Activated naive CD4-positive, alpha-beta T cell treated with Interleukin-2 at 50 U/mL for 16 hours (primary cell): ENCODE measurements at regions not wholly inside any gene's neighbourhood (a gene's known extent, or its start where the extent isn't known, plus 50 kb on each side); places are given as distances from the start of the nearest gene placed in this dataset.
"Not testable (repeated sequence)": the region's sequence is repeated elsewhere in the genome, so short reads cannot be mapped to it uniquely, and the experiment has no call there.

Experiments
- DNase-seq: peaks from one replicate; pipeline ENCODE4 v3.0.0-alpha.2; 2020

DNA sequence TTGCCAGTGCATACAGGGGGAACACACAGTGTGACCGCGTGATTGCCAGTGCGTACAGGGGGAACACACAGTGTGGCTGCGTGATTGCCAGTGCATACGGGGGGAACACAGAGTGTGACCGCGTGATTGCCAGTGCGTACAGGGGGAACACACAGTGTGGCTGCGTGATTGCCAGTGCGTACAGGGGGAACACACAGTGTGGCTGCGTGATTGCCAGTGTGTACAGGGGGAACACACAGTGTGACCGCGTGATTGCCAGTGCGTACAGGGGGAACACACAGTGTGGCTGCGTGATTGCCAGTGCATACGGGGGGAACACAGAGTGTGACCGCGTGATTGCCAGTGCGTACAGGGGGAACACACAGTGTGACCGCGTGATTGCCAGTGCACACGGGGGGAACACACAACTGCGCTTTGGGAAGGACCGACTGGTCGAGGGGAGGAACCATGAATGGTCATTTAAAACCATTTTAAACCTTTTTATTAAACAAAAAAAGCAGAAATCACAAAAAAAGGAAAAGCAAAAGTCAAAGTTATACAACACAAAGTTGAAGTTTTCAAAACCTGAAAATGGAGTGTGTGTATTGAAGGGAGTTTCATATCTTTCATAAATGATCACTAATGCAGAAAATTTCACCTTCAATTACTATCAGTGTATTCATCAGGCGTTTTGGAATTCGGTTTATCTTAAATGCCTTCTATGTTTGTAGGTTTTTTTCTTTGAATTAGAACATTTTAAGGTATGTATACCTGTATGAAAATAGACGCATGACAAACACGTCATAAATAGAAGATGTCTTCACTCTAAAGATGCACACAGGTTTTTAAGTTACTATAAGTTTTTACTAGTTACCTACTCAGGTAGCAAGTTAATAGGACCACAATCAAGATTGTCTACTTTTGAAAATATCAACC lies 141.0 kb downstream of the RTP5 start:
- not testable (repeated sequence) for DNase-seq

GRCh38 chr2:242011167-242011513 lies 141.6 kb downstream of the RTP5 start:
- peak; percentile 29 for DNase-seq

DNA sequence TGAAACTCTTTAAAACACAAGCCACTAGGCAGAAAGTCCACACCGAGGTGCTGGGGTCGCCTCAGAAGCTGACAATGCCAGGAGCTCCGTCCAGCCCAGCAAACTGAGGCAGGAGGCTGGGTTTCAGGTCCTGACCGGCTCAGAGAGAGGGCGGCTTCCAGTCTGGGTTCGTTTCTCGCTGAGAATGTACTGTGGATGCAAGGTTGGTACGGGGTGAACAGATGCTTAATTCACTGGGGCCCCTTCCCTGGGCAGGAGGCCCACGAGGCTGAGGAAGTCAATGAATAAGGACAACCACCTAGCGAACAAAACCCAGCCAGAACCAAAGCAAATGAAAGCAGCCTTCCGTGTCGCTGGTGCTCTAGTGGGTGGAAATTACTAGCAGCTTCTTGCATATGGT lies 142.0 kb downstream of the RTP5 start:
- DNase-seq = no peak

- no peak for DNase-seq
These were observed 142.6 kb downstream of the RTP5 start for GRCh38 chr2:242011991-242012764.

GRCh38 chr2:242012956-242013764 lies 143.6 kb downstream of the RTP5 start:
- DNase-seq = no peak

GRCh38 chr2:242013771-242014170 lies 144.2 kb downstream of the RTP5 start:
- no peak for DNase-seq

GRCh38 chr2:242015108-242016065 lies 145.9 kb downstream of the RTP5 start:
- DNase-seq = no peak

DNA sequence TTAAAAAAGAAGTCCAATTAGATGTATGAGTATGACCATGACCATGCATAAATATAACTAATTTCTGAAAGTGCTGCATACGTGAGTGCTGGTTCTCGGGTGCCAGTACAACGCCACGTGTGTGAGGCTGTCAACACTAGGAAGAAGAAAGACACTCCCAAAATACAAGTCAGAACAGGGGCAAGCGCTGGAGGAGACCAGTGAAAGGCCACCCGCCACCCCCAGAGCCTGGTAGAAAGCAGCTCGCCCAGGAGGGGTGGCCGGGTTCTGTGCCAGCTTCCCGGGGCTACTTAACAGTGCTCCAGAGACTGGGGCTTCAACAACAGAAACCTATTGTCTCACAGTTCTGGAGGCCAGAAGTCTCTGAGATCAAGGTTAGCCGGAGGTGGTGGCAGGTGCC lies 147.6 kb downstream of the RTP5 start:
- DNase-seq = no peak

GRCh38 chr2:242018416-242018815 lies 148.9 kb downstream of the RTP5 start:
- DNase-seq = not testable (repeated sequence)

DNA sequence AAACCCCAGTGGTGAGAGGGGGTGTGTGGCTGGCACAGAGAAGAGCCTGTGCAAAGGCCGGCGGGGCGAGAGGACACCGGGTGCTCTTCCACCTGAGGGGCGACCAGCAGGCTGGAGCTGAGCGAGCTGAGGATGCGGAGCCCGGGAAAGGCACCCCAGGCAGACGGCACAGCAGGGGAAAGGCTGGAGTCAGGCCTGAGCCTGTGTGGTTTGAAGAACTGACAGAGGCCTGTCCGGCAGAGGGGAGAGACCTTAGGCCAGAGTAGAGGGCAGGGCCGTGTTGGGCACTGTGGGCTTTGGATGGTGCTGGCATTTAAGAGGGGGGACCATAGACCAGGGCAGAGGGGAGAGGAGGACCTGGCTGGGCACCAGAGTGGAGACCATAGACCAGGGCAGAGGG lies 149.8 kb downstream of the RTP5 start:
- no peak for DNase-seq

GRCh38 chr2:242020196-242021004 lies 150.9 kb downstream of the RTP5 start:
- no peak for DNase-seq

- no peak for DNase-seq
These were observed 153.2 kb downstream of the RTP5 start for GRCh38 chr2:242022550-242023290.

DNA sequence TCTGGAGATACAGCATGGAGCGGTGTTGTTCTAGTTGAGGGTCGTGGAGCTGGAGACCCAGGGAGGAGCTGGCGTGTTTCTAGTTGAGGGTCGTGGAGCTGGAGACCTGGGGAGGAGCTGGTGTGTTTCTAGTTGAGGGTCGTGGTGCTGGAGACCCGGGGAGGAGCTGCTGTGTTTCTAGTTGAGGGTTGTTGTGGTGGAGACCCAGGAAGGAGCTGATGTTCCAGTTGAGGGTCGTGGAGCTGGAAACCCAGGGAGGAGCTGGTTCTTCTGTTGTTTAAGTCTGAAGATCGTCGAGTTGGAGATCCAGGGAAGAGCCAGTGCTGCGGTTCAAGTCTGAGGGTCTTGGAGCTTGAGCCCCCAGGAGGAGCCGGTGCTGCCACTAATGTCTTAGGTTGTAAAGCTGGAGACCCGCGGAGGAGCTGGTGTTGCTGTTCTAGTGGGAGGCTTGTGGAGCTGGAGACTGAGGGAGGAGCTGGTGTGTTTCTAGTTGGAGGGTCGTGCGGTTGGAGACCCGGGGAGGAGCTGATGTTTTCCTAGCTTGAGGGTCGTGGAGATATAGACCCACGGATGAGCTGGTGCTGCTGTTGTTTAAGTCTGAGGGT lies 155.3 kb downstream of the RTP5 start:
- no peak for DNase-seq

- no peak for DNase-seq
These were observed 158.3 kb downstream of the RTP5 start for GRCh38 chr2:242027676-242028450.

DNA sequence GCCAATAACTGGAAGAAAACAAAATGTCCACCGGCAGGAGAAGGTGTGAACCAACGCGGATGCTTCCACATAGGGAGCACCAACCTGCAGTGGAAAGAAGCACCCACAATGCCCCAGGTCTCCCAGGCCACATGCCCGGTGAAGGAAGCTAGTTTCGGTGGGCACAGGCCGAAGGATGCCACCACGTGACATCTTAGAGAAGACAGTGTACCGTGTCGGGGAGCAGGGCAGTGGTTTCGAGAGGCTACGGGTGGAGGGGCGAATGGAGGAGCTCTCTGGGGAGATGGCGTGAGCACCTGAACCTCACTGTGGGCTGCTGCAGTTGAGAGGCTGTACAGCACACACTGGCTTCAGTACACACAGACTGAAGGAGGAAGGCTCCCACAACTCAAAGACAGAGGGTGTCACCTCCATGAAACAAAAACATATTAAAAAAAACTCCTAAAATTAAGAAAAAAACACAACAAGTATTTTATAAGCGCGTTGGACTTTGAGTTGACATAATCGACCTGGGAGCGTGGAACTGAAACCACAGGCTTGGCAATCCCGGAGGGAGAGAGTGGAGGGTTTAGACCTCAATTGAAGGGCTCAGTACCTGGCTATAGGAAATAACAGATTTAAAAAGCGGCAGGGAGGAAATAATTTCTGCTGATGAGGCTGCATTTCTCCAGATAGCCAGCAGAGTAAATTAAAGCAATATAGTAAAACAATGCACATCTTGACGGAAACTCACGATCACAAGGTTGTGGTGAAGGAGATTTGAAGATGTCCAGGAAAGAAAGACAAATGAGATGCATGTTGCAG lies 160.1 kb downstream of the RTP5 start:
- no peak for DNase-seq

DNA sequence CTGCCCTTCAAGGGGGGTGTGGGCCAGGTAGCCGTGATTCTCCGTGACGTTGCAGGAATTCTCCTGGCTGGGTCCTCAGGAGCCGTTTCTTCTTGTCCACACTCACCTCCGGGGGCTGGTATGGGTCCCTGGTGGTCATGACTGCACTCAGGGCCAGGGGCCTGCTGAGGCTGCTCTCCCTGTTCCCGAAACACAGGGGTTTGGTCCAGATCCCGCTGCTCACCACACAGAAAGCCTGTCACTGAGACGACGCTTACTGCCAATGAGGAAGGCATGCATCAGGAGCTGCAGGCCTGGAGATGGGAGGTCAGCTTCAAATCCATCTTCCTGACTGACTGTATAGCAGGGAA lies 160.7 kb downstream of the RTP5 start:
- no peak for DNase-seq

GRCh38 chr2:242030858-242031257 lies 161.3 kb downstream of the RTP5 start:
- DNase-seq = no peak

DNA sequence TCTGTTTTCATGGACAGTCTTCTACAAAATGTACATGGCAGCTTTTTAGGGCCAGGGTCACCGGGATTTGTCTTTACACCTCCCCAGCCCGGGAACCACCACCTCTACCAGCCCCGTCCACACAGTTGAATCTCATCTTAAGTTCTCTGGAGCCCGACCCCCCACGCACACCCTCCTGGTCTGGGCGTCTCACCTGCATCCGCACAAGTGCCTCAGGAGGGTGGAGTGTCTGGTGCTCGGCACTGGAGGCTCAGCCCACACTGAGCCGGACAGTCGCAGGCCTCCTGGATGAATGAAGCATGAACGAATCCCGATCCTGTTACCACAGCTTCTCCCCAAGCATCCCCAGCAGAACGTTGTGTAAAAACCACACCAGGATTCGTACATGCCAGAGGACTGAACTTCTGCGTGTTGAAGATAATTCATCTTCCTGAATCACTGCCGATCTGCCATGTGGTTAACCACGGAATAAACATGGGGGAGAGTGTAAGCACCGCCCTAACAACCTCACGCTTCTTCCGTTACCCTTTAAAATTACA lies 162.0 kb downstream of the RTP5 start:
- DNase-seq = peak; percentile 43
